HepG2 (cell line): ENCODE measurements at regions not wholly inside any gene's neighbourhood (a gene's known extent, or its start where the extent isn't known, plus 50 kb on each side); places are given as distances from the start of the nearest gene placed in this dataset.

Source experiments
- GABPA ChIP-seq, 2 experiments: IDR thresholded peaks; 2 replicates each; pipeline ENCODE4 v1.6.1; 2011 to 2016; ENCODE audit warnings: low read depth in 2 of 2, low read length in 1 of 2, missing biosample characterization in 1 of 2, missing genetic modification characterization in 1 of 2
- IKZF4 ChIP-seq: sonication (generic); formaldehyde crosslinking; IDR thresholded peaks from 2 replicates; pipeline ENCODE4 v1.5.1; 2020; ENCODE audit warnings: borderline replicate concordance, mild to moderate bottlenecking, low read depth, missing genetic modification reagents; ENCODE audit errors: not compliant biosample characterization
- NFYC ChIP-seq: IDR thresholded peaks from 2 replicates; pipeline ENCODE4 v1.6.1; 2016; ENCODE audit warnings: missing genetic modification reagents, missing compliant biosample characterization
- PLRG1 ChIP-seq: fragments of 450-650 bp; conservative IDR thresholded peaks from 2 replicates; pipeline ENCODE4 v1.6.1; 2016
- RBM39 ChIP-seq: fragments of 200-400 bp; formaldehyde crosslinking; IDR thresholded peaks from one replicate; pipeline ENCODE4 v1.6.1; 2018; ENCODE audit warnings: antibody characterized with exemption, mild to moderate bottlenecking, low read depth, low read length; ENCODE audit not compliant: poor library complexity, severe bottlenecking
- THAP11 ChIP-seq: IDR thresholded peaks from 2 replicates; pipeline ENCODE4 v1.6.1; 2016; ENCODE audit warnings: missing biosample characterization, missing genetic modification reagents
- THRA ChIP-seq: sonication (generic); formaldehyde crosslinking; IDR thresholded peaks from 2 replicates; pipeline ENCODE4 v1.4.0; 2020; ENCODE audit warnings: missing genetic modification reagents, borderline replicate concordance
- ZBTB7B ChIP-seq: sonication (generic); formaldehyde crosslinking; IDR thresholded peaks from 2 replicates; pipeline ENCODE4 v1.4.0; 2020; ENCODE audit warnings: missing genetic modification reagents
- ZFP90 ChIP-seq: sonication (generic); formaldehyde crosslinking; IDR thresholded peaks from 2 replicates; pipeline ENCODE4 v1.8.0; 2022; ENCODE audit warnings: missing genetic modification reagents, mild to moderate bottlenecking, inconsistent platforms, borderline replicate concordance
- ZMAT3 ChIP-seq: sonication (generic); formaldehyde crosslinking; conservative IDR thresholded peaks from 2 replicates; pipeline ENCODE4 v1.7.0; 2021; ENCODE audit warnings: missing genetic modification reagents
- ZNF274 ChIP-seq: sonication (generic); formaldehyde crosslinking; IDR thresholded peaks from 2 replicates; pipeline ENCODE4 v1.5.1; 2020; ENCODE audit warnings: mild to moderate bottlenecking, missing genetic modification reagents
- ZNF564 ChIP-seq: sonication (generic); formaldehyde crosslinking; IDR thresholded peaks from 2 replicates; pipeline ENCODE4 v1.8.1; 2023; ENCODE audit warnings: mild to moderate bottlenecking, missing genetic modification reagents
- ZNF891 ChIP-seq: sonication (generic); formaldehyde crosslinking; IDR thresholded peaks from 2 replicates; pipeline ENCODE4 v1.5.0; 2020; ENCODE audit warnings: mild to moderate bottlenecking, missing genetic modification reagents
- TF ChIP-seq, protein P1 (sequence below): sonication (generic); formaldehyde crosslinking; conservative IDR thresholded peaks from 2 replicates; pipeline ENCODE4 v1.8.0; 2022; ENCODE audit warnings: low read depth, missing genetic modification reagents
- TF ChIP-seq, protein P2 (sequence below): sonication (generic); formaldehyde crosslinking; IDR thresholded peaks from 2 replicates; pipeline ENCODE4 v1.8.1; 2023; ENCODE audit warnings: mild to moderate bottlenecking, missing genetic modification reagents, borderline replicate concordance
- TF ChIP-seq, protein P3 (sequence below): sonication (generic); formaldehyde crosslinking; IDR thresholded peaks from 2 replicates; pipeline ENCODE4 v1.4.0; 2020; ENCODE audit warnings: missing genetic modification reagents, mild to moderate bottlenecking, borderline replicate concordance
- TF ChIP-seq, protein P4 (sequence below): sonication (generic); IDR thresholded peaks from 2 replicates; pipeline ENCODE4 v1.6.1; 2016; ENCODE audit warnings: low read depth, borderline replicate concordance
- TF ChIP-seq, protein P5 (sequence below): sonication (generic); formaldehyde crosslinking; IDR thresholded peaks from 2 replicates; pipeline ENCODE4 v1.4.0; 2020; ENCODE audit warnings: missing genetic modification reagents

DNA sequence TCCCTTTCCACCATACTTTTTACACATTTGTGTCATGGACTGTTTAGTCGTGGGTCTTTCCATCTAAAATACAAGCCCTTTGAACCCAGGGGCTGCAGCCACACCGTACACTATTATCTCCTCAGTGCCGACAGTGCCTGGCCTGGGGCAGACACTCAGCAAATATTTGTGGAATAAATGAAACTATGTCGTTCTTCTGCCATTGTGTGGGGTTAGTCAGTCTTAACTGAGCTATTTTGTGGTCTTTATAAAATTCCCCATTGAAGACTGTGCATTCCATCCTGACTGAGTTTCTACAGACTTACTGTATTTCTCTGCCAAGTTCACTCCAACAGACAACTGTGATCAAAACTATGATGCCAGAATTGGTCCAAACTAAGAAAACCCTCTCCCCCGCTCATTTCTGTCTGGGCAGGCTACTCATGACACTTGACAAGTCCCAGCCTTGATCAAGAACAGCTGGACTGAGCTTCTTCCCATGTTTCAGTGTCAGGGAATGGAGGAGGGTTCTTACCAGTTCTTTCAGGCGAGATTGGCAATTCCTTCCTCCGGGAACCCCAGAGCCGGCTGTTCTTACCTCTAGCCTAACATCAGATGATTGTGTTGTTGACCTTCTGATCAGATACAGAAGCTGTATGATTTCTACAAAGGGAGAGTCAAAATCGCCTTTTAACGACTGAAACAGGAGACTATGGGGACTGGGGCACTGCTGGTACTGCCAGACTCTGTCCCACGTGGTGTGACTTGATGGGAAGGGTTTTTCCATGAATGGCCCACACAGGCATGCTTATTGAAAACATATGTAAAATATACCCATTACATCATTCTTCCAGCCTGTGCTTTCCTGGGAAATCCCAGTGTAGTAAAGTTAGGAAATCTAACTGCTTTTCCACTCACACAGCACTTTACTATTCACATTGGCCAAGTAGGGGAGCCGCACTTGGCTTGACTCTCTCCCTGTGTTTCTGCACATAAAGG is 77.4 kb upstream of the NPAS2 start (continued):
- no peak for TF ChIP-seq ZFP90 (CRISPR knock-in tag)
- TF ChIP-seq ZNF564 (CRISPR knock-in tag), result no peak
- TF ChIP-seq IKZF4 (CRISPR knock-in tag), result no peak
- TF ChIP-seq RBM39, result no peak
- TF ChIP-seq ZBTB7B (CRISPR knock-in tag), result no peak
- no peak for TF ChIP-seq ZNF274 (CRISPR knock-in tag)
- TF ChIP-seq, protein P1, sequence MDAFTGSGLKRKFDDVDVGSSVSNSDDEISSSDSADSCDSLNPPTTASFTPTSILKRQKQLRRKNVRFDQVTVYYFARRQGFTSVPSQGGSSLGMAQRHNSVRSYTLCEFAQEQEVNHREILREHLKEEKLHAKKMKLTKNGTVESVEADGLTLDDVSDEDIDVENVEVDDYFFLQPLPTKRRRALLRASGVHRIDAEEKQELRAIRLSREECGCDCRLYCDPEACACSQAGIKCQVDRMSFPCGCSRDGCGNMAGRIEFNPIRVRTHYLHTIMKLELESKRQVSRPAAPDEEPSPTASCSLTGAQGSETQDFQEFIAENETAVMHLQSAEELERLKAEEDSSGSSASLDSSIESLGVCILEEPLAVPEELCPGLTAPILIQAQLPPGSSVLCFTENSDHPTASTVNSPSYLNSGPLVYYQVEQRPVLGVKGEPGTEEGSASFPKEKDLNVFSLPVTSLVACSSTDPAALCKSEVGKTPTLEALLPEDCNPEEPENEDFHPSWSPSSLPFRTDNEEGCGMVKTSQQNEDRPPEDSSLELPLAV, result no peak
- TF ChIP-seq, protein P2, sequence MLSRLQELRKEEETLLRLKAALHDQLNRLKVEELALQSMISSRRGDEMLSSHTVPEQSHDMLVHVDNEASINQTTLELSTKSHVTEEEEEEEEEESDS, result no peak
- TF ChIP-seq, protein P3, sequence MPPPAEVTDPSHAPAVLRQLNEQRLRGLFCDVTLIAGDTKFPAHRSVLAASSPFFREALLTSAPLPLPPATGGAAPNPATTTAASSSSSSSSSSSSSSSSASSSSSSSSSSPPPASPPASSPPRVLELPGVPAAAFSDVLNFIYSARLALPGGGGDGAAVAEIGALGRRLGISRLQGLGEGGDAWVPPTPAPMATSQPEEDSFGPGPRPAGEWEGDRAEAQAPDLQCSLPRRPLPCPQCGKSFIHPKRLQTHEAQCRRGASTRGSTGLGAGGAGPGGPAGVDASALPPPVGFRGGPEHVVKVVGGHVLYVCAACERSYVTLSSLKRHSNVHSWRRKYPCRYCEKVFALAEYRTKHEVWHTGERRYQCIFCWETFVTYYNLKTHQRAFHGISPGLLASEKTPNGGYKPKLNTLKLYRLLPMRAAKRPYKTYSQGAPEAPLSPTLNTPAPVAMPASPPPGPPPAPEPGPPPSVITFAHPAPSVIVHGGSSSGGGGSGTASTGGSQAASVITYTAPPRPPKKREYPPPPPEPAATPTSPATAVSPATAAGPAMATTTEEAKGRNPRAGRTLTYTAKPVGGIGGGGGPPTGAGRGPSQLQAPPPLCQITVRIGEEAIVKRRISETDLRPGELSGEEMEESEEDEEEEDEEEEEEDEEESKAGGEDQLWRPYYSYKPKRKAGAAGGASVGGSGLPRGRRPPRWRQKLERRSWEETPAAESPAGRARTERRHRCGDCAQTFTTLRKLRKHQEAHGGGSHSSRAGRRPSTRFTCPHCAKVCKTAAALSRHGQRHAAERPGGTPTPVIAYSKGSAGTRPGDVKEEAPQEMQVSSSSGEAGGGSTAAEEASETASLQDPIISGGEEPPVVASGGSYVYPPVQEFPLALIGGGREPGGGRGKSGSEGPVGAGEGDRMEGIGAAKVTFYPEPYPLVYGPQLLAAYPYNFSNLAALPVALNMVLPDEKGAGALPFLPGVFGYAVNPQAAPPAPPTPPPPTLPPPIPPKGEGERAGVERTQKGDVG (CRISPR knock-in tag), result no peak
- TF ChIP-seq, protein P4, sequence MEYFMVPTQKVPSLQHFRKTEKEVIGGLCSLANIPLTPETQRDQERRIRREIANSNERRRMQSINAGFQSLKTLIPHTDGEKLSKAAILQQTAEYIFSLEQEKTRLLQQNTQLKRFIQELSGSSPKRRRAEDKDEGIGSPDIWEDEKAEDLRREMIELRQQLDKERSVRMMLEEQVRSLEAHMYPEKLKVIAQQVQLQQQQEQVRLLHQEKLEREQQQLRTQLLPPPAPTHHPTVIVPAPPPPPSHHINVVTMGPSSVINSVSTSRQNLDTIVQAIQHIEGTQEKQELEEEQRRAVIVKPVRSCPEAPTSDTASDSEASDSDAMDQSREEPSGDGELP, result no peak
- no peak for TF ChIP-seq GABPA (IDR thresholded peaks at IDR 0.05; ENCODE audit: low read depth, low read length)
- TF ChIP-seq GABPA (CRISPR knock-in tag; IDR thresholded peaks at IDR 0.05; ENCODE audit: low read depth), result no peak
- TF ChIP-seq ZMAT3, result no peak
- TF ChIP-seq PLRG1, result no peak
- peak; percentile 62 for TF ChIP-seq THRA (CRISPR knock-in tag)
- TF ChIP-seq THAP11, result no peak
- TF ChIP-seq NFYC (CRISPR knock-in tag), result no peak
- TF ChIP-seq ZNF891 (CRISPR knock-in tag), result no peak
- TF ChIP-seq, protein P5, sequence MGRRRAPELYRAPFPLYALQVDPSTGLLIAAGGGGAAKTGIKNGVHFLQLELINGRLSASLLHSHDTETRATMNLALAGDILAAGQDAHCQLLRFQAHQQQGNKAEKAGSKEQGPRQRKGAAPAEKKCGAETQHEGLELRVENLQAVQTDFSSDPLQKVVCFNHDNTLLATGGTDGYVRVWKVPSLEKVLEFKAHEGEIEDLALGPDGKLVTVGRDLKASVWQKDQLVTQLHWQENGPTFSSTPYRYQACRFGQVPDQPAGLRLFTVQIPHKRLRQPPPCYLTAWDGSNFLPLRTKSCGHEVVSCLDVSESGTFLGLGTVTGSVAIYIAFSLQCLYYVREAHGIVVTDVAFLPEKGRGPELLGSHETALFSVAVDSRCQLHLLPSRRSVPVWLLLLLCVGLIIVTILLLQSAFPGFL (CRISPR knock-in tag), result no peak
